ENCODE measurements at regions not wholly inside any gene's neighbourhood (a gene's known extent, or its start where the extent isn't known, plus 50 kb on each side); places are given as distances from the start of the nearest gene placed in this dataset.

- no peaks in the 10 kb centered on the region for H3K36me3 Mint-ChIP-seq (ENCODE audit: low read depth)
- H3K9me3 Mint-ChIP-seq, result no peaks in the 10 kb centered on the region
- H3K4me1 Mint-ChIP-seq, result peaks cover 48% of the 10 kb centered on the region
- TF ChIP-seq CTCF (IDR thresholded peaks at IDR 0.05; ENCODE audit: unreplicated experiment in 3 of 3), result no peak
- peak overlapping the region in 1 of 3 experiments; percentile 45 for H3K27ac Mint-ChIP-seq
- no peak overlapping the region for H3K4me3 Mint-ChIP-seq
- peaks cover 8% of the 10 kb centered on the region for H3K27me3 Mint-ChIP-seq (ENCODE audit: low read depth)
These were observed 67.3 kb upstream of the ERRFI1 start for GRCh38 chr1:8093221-8093980.

DNA sequence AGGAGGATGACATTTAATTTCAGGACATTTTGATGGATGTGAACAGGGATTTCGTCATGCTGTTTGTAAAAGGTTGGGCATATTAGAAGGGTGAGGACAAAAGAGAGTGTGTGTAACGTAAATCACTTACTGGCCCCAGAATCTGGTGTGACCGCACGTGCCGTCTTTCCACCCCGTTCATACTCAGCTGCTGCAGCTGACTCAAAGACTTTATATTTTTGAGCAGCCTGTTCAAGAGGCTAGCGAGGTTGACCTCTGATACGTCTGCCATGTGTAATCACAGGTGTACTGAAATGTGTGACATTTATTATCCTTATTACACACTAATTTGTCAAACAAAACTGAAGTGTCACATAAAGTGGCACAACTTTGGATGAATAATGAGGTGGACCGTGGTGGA lies 66.5 kb upstream of the ERRFI1 start:
- Mint-ChIP-seq H3K4me3 (no peak overlapping the region), H3K36me3 (ENCODE audit: low read depth) (no peaks in the 10 kb centered on the region), H3K27ac (peak overlapping the region in 2 of 3 experiments; percentile 15 to 49), H3K4me1 (peaks cover 43% of the 10 kb centered on the region), H3K27me3 (ENCODE audit: low read depth) (peaks cover 8% of the 10 kb centered on the region), H3K9me3 (no peaks in the 10 kb centered on the region)
- no peak for TF ChIP-seq CTCF (IDR thresholded peaks at IDR 0.05; ENCODE audit: unreplicated experiment in 3 of 3)

DNA sequence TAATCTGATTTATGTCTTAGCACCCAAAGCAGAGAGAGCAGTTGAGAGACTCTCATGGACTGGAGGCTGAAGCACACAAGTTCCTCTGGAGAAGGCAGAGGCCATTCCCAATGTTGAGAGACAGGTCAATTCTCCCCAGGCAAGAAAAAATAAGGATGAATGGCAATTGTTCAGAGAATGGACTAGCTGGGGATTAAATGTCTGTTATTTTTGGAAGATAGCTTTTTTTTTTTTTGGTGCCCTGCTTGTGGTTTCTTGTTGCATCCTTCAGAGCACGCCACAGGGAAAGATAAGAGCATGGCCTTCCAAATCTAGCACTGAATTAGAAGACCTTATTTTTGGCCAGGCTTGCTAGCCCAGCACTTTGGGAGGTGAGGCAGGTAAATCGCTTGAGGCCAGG lies 65.6 kb upstream of the ERRFI1 start:
- Mint-ChIP-seq H3K36me3 (ENCODE audit: low read depth) (no peaks in the 10 kb centered on the region), H3K27ac (no peak overlapping the region), H3K4me3 (no peak overlapping the region), H3K27me3 (ENCODE audit: low read depth) (peaks cover 8% of the 10 kb centered on the region), H3K9me3 (no peaks in the 10 kb centered on the region), H3K4me1 (peaks cover 35% of the 10 kb centered on the region)
- no peak for TF ChIP-seq CTCF (IDR thresholded peaks at IDR 0.05; ENCODE audit: unreplicated experiment in 3 of 3)

- Mint-ChIP-seq H3K36me3 (ENCODE audit: low read depth) (no peaks in the 10 kb centered on the region), H3K27ac (peak overlapping the region in 1 of 3 experiments; percentile 28), H3K27me3 (ENCODE audit: low read depth) (peaks cover 8% of the 10 kb centered on the region)
These were observed 64.2 kb upstream of the ERRFI1 start for GRCh38 chr1:8090241-8090702.

DNA sequence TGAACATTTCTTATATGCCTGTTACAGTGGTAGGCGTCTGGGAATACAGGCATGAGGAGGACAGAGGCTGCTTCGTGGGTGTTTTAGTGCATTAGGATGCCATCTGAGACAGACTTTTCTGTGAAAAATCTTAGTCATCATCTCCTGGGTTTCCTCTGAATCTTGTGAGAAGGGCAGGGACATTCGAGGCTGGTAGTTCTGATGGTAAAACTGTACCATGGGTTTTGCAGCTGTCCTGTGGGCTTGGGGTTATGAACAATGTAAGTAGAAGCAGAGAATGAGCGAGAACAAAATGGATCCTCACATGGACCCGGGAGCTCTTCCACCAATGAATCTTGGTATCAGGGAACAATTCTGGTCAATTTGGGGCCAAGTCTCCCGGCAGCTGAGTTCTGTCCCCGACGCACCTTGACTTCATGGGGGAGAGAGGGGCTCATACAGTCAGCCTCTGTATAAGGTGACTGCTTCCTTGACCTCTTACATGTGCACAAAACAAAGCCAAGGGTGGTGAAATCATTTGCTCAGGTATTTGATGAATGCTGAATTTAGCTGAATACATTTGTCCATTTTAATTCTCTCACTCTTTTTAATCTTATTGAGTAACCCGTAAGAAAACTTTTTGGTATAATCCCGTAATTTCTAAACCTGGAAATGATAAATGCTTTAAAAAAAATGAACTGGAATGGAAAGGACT lies 63.6 kb upstream of the ERRFI1 start:
- Mint-ChIP-seq H3K4me3 (no peak overlapping the region), H3K36me3 (ENCODE audit: low read depth) (no peaks in the 10 kb centered on the region), H3K4me1 (peaks cover 23% of the 10 kb centered on the region), H3K27me3 (ENCODE audit: low read depth) (peaks cover 8% of the 10 kb centered on the region), H3K27ac (no peak overlapping the region), H3K9me3 (peaks cover 9% of the 10 kb centered on the region)
- no peak for TF ChIP-seq CTCF (IDR thresholded peaks at IDR 0.05; ENCODE audit: unreplicated experiment in 3 of 3)

More at GRCh38 chr1:8090241-8090702, 64.2 kb upstream of the ERRFI1 start:
- no peak overlapping the region for H3K4me3 Mint-ChIP-seq
- TF ChIP-seq CTCF (IDR thresholded peaks at IDR 0.05; ENCODE audit: unreplicated experiment in 3 of 3), result no peak
- peaks cover 29% of the 10 kb centered on the region for H3K4me1 Mint-ChIP-seq
- peaks cover 7% of the 10 kb centered on the region for H3K9me3 Mint-ChIP-seq

Data from nephron (organoid).